ENCODE measurements at regions not wholly inside any gene's neighbourhood (a gene's known extent, or its start where the extent isn't known, plus 50 kb on each side); places are given as distances from the start of the nearest gene placed in this dataset.

- ATAC-seq = no peak
- intact Hi-C loops (cut with micrococcal nuclease) = no loop called here
- Histone ChIP-seq H3K36me3 (ENCODE audit: control insufficient read depth, insufficient read depth, low read length) (no peaks in the 10 kb centered on the region), H3K27me3 (ENCODE audit: control insufficient read depth in 2 of 2, insufficient read depth in 2 of 2, low read length in 2 of 2) (peaks cover 0 to 4% of the 10 kb centered on the region in 2 experiments; a peak in 2 of 5 replicates), H3K79me2 (ENCODE audit: control insufficient read depth, insufficient read depth, low read length) (no peaks in the 10 kb centered on the region), H2AFZ (ENCODE audit: low read depth, low read length) (0 out of 2 replicates have a peak overlapping the region, but pooled peaks have one; percentile 70), H3K4me2 (ENCODE audit: insufficient read depth, low read length) (no peak overlapping the region), H3K9me3 (replicated peaks; ENCODE audit: control insufficient read depth, insufficient read depth, low read depth, low read length) (no peaks in the 10 kb centered on the region; the same call in 1 of the 2 replicates), H3K9me1 (ENCODE audit: control insufficient read depth, insufficient read depth, low read length) (no peaks in the 10 kb centered on the region), H3K4me3 (no peak overlapping the region), H3K4me1 (replicated peaks in 1 of 2; ENCODE audit: control insufficient read depth in 2 of 2, insufficient read depth in 2 of 2, low read length in 2 of 2) (no peaks in the 10 kb centered on the region; a peak in 1 of 5 replicates), H3K27ac (ENCODE audit: extremely low read depth, low read depth, low read length) (no peak overlapping the region), H4K20me1 (replicated peaks; ENCODE audit: control insufficient read depth, insufficient read depth, low read length) (no peaks in the 10 kb centered on the region), H3K9ac (ENCODE audit: insufficient read depth in 1 of 2, low read depth in 2 of 2, low read length in 2 of 2) (no peak overlapping the region)
- FAIRE-seq = no peak
- in situ Hi-C loops (cut with MboI) = no loop called here
- ChIA-PET CTCF (ENCODE audit: low intra/inter-chr PET ratio) (no interaction called here), POLR2A (no interaction called here)
- no TSS peak for BruUV-seq (replicated peaks)
- DNase-seq (ENCODE audit: extremely low read depth in 1 of 4, low spot score in 3 of 4) = no peak
- TF ChIP-seq NKRF (IDR thresholded peaks at IDR 0.05; ENCODE audit: borderline replicate concordance) = no peak
- no peak for TF ChIP-seq PCBP2 (IDR thresholded peaks at IDR 0.05; ENCODE audit: low read depth, low read length, poor library complexity, severe bottlenecking)
- TF ChIP-seq E2F5 (CRISPR knock-in tag; IDR thresholded peaks at IDR 0.05) = no peak
- no peak for TF ChIP-seq HDAC8 (tag; IDR thresholded peaks at IDR 0.05)
- 6% methylated on average over 2 of the region's 3 CpGs for WGBS (ENCODE audit: insufficient coverage, low coverage, missing lambda C conversion rate)
These were observed 70.7 kb upstream of the GTF3A start for GRCh38 chr13:27353708-27354107.
